ENCODE measurements at regions not wholly inside any gene's neighbourhood (a gene's known extent, or its start where the extent isn't known, plus 50 kb on each side); places are given as distances from the start of the nearest gene placed in this dataset.
A peak's percentile ranks its signal among the peaks of the same experiment; 100 is the strongest.

GRCh38 chr3:184659797-184660301 lies 52.0 kb downstream of the MAGEF1 start:
- DNase-seq (ENCODE audit: low read depth), result peak; percentile 32
- no peak overlapping the region for H3K4me3 ChIP-seq (ENCODE audit: low read length)
- TF ChIP-seq CTCF (conservative IDR thresholded peaks at IDR 0.05; ENCODE audit: low read length), result no peak

GRCh38 chr3:184658223-184658928 lies 53.5 kb downstream of the MAGEF1 start:
- no peak overlapping the region for H3K4me3 ChIP-seq (ENCODE audit: low read length)
- TF ChIP-seq CTCF (conservative IDR thresholded peaks at IDR 0.05; ENCODE audit: low read length), result no peak
- DNase-seq (ENCODE audit: low read depth), result no peak

GRCh38 chr3:184656829-184657681 lies 54.8 kb downstream of the MAGEF1 start:
- peak; percentile 57 for DNase-seq (ENCODE audit: low read depth)
- no peak overlapping the region for H3K4me3 ChIP-seq (ENCODE audit: low read length)
- no peak for TF ChIP-seq CTCF (conservative IDR thresholded peaks at IDR 0.05; ENCODE audit: low read length)

- no peak for DNase-seq (ENCODE audit: low read depth)
- no peak for TF ChIP-seq CTCF (conservative IDR thresholded peaks at IDR 0.05; ENCODE audit: low read length)
- no peak overlapping the region for H3K4me3 ChIP-seq (ENCODE audit: low read length)
Measured at GRCh38 chr3:184656458-184656828, 55.4 kb downstream of the MAGEF1 start.

GRCh38 chr3:184655597-184655996 lies 56.3 kb downstream of the MAGEF1 start:
- DNase-seq (ENCODE audit: low read depth), result no peak
- no peak for TF ChIP-seq CTCF (conservative IDR thresholded peaks at IDR 0.05; ENCODE audit: low read length)
- no peak overlapping the region for H3K4me3 ChIP-seq (ENCODE audit: low read length)

- no peak overlapping the region for H3K4me3 ChIP-seq (ENCODE audit: low read length)
- TF ChIP-seq CTCF (conservative IDR thresholded peaks at IDR 0.05; ENCODE audit: low read length), result no peak
- DNase-seq (ENCODE audit: low read depth), result no peak
Measured at GRCh38 chr3:184654375-184654774, 57.5 kb downstream of the MAGEF1 start.
